ENCODE measurements at regions not wholly inside any gene's neighbourhood (a gene's known extent, or its start where the extent isn't known, plus 50 kb on each side); places are given as distances from the start of the nearest gene placed in this dataset.
A peak's percentile ranks its signal among the peaks of the same experiment; 100 is the strongest.

DNA sequence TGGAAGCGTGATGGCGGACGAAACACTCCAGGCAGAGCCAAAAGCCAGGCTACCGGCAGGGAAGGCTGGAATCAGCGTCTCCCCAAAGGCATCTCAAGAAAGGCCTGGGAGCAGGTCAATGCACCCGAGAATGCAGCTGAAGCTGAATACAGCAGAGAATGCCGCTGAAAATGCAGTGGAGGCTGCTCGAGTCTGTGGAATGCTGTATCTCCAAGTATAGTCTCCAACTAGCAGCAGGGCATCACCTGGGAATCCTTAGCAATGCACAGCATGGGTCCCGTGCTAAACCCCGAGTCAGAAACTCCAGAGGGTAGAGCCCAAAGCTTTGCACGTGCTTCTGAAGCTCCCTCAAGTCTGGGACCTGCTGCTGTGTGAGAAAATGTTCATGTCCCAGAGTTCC, 191.1 kb upstream of the ALKAL2 start:
- POLR2A ChIA-PET: no interaction called here
- CTCF ChIA-PET: no interaction called here
- H3K4me1 Mint-ChIP-seq: no peaks in the 10 kb centered on the region
- H3K36me3 Mint-ChIP-seq (ENCODE audit: low read depth): no peaks in the 10 kb centered on the region
- no peak overlapping the region for H3K4me3 Mint-ChIP-seq
- no peak for DNase-seq
- H3K9me3 Mint-ChIP-seq: peaks cover 3% of the 10 kb centered on the region
- peaks cover 13% of the 10 kb centered on the region for H3K27me3 Mint-ChIP-seq
- no peak overlapping the region for H3K27ac Mint-ChIP-seq

DNA sequence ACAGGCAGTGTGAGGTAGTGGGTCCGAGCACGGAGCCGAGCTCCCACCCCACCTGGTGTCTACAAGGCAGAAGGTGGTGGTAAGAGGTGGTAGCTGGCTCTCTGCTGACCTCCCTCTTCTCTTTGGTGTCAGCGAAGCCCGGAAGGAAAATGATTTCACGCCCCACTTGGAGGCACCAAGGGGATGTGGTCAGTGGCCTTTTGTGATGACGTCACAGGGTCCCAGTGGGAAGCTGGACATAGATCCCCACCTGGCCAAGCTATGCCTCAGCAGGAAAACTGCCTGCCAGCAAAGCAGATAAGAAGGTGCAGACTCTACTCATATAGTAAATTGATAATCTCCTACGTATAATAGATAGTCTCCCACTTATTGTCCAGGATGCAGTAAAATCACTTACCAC, 183.7 kb upstream of the ALKAL2 start:
- Mint-ChIP-seq H3K27ac (no peak overlapping the region), H3K27me3 (peaks cover 23% of the 10 kb centered on the region), H3K4me1 (no peaks in the 10 kb centered on the region), H3K36me3 (ENCODE audit: low read depth) (no peaks in the 10 kb centered on the region), H3K4me3 (no peak overlapping the region), H3K9me3 (peaks cover 5% of the 10 kb centered on the region)
- DNase-seq: no peak
- ChIA-PET POLR2A (no interaction called here), CTCF (interaction anchor here (1.6 kb wide), 1 partner anchor 8 kb away, joined by 3 read pairs; no protein-coding TSS in a partner anchor)

DNA sequence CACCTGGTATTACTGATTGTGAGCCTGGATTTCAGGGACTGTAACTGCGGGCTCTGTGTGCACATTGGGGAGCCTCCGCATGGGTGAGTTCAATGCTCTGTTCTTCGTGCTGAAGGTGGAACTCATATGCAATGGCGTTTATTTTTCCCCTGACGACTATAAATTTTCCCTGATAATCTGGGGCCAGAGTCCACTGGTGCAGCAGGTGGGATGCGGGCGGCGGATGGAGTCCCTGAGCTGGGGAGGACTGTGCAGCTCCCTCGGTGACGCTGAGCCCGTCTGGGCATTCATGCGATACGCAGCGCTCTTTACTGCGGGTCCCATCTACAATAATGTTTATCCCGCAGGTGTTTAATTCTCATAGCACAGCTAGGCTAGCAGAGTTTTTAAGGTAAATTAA, 181.6 kb upstream of the ALKAL2 start:
- Mint-ChIP-seq H3K36me3 (ENCODE audit: low read depth) (no peaks in the 10 kb centered on the region), H3K27ac (no peak overlapping the region), H3K4me1 (no peaks in the 10 kb centered on the region), H3K4me3 (no peak overlapping the region), H3K9me3 (peaks cover 5% of the 10 kb centered on the region), H3K27me3 (peaks cover 27% of the 10 kb centered on the region)
- ChIA-PET POLR2A (no interaction called here), CTCF (no interaction called here)
- DNase-seq: no peak

DNA sequence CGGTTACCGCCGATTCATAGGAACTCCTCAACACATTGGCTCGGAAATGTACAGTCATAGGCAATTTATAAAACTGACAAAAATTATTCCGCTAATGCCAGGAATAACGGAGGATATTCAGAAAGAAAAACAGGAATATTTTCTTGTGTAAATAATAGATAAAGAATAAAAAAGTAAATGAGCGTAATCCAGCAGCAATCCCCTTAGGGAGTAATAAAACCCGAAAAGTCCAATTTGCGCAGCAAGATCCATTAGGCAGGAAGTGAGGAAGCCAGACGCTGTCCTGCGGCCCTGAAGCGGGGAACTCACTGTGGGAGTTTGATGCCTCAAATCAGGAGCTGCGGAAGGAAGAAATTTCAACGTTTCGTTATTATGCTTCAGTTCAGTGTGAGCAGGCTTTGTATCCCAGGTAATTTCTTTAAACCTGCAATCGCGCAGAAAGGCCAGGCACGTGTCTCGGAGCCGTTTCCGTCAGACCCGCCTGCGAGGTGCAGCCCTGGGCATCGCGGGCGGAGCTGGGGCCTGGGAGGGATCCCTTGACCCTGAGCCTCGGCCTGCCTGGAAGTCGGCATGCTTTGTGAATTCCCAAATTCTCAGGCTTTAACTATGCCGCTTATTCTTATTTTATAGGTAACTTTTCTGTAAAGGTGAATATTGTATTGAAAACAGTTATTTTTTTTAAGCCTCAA, 180.9 kb upstream of the ALKAL2 start:
- H3K4me1 Mint-ChIP-seq: no peaks in the 10 kb centered on the region
- POLR2A ChIA-PET: no interaction called here

DNA sequence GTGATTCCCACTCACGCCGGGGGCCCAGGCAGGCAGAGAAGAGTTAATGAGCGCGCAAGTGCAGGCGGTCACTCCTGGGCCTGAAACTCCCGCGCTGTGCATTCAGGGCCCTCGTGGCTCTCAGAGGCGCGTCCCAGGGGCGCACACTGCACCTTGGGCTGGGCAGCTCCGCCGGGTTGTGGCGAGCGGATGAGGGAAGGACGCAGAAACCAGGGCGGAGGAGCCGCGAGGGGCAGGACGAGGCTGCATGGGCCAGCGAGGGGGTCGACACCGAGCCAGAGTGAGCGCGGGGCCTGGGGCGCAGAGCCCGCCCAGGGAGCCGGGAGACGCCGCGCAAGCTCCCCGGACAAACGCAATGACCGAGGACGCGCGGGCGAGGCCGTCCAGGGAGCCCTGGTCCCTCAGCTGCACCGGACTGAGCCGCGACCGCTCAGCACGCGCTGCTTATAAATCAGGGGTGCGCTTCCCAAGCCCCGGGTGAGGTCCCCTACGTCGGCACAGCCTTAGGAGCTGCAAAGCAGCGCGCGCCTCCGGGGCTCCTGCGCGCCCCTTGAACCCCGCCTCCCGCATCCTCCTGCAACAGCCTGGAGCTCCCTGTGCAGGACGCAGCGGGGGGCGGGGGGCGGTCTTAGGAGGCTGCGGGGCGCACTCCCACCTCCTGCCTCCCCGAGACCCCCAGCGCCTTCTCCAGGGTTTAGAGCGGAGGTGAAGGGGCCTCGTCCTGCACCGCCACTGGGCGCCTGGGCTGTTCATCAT, 180.2 kb upstream of the ALKAL2 start:
- CTCF ChIA-PET: no interaction called here
- Mint-ChIP-seq H3K27me3 (peaks cover 29% of the 10 kb centered on the region), H3K4me3 (no peak overlapping the region), H3K9me3 (no peaks in the 10 kb centered on the region), H3K27ac (no peak overlapping the region), H3K36me3 (ENCODE audit: low read depth) (no peaks in the 10 kb centered on the region), H3K4me1 (no peaks in the 10 kb centered on the region)
- POLR2A ChIA-PET: no interaction called here
- no peak for DNase-seq

More for the DNA sequence above, 180.9 kb upstream of the ALKAL2 start:
- Mint-ChIP-seq H3K4me3 (no peak overlapping the region), H3K36me3 (ENCODE audit: low read depth) (no peaks in the 10 kb centered on the region), H3K27me3 (peaks cover 27% of the 10 kb centered on the region), H3K27ac (no peak overlapping the region), H3K9me3 (peaks cover 3% of the 10 kb centered on the region)
- CTCF ChIA-PET: no interaction called here
- no peak for DNase-seq

DNA sequence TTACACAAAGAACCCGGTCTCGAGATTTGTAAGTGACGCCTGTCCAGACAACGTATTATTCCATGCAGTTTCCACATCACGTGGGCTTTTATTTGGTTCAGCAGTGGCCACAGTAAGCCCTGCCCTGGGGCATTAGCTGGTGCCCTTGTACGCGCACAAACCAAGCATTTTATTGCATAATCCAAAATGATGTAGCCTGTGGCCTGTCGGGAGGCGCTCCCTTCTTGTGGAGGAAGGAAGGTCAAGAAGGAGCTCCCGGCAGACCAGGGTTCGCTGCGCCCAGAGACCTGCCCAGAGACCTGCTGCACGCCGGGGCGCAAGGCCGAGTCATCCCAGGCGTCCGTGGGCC, 179.6 kb upstream of the ALKAL2 start:
- no peak for DNase-seq
- ChIA-PET POLR2A (no interaction called here), CTCF (no interaction called here)
- H3K4me1 Mint-ChIP-seq: no peaks in the 10 kb centered on the region
- H3K4me3 Mint-ChIP-seq: no peak overlapping the region
- no peak overlapping the region for H3K27ac Mint-ChIP-seq
- no peaks in the 10 kb centered on the region for H3K9me3 Mint-ChIP-seq
- H3K36me3 Mint-ChIP-seq (ENCODE audit: low read depth): no peaks in the 10 kb centered on the region
- H3K27me3 Mint-ChIP-seq: peaks cover 32% of the 10 kb centered on the region

DNA sequence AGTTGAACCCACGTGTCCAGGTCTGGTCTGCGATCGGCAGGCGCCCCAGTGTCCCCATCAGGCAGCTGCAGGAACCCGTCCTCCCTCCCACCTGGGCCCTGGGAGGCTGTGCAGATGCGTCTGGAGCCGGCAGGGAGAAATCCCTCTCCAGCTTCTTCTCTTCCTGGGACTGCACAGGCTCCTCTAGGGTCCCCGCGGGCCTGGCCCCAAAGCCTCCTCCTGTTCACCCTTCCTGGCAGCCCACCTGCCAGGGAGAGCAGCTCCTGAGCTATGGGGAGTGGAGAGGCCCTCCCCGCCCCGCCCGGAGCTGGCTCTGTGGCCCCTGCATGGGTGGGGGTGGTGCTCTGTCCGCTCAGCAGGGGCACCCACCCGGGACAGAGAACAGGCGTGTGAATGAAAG, 179.2 kb upstream of the ALKAL2 start:
- no peak for DNase-seq
- Mint-ChIP-seq H3K9me3 (no peaks in the 10 kb centered on the region), H3K27me3 (peaks cover 35% of the 10 kb centered on the region), H3K4me3 (no peak overlapping the region), H3K4me1 (no peaks in the 10 kb centered on the region), H3K27ac (no peak overlapping the region), H3K36me3 (ENCODE audit: low read depth) (no peaks in the 10 kb centered on the region)
- ChIA-PET POLR2A (no interaction called here), CTCF (no interaction called here)

DNA sequence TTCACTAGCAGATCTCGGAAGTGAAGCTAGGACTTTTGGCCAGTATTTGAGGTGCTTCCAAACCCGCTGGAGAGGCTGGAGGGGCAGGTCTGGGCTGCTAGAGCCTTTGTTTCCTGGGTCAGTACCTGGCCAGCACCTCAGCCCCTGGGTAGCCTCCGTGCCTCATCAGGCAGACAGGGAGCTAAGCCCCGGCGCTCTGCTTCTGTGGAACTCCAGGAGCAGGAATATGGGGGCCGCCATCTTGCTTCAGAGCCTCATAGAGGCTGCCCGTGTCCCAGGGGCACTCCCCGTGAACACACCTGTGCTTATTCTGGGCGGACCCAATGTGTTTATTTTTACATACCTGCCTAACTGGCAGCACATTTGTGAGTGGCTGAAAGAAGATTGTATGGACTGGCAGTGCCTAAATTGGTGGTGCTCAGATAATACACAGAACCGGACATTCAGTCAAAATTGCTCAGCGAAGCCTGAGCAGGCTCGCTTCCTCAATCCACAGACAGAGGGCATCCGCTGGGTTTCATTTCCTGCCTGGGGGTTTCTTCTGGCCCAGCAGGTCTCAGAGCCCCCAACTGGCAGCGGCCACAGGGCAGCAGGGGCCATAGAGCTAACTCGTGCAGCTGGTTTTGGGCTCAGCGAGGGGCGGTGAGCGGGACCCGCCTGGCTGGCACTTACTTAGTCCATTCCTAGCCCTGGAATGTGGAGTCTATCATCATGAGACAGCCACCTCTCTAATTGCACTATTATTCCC, 176.8 kb upstream of the ALKAL2 start:
- H3K27ac Mint-ChIP-seq: no peak overlapping the region
- peaks cover 42% of the 10 kb centered on the region for H3K27me3 Mint-ChIP-seq

DNA sequence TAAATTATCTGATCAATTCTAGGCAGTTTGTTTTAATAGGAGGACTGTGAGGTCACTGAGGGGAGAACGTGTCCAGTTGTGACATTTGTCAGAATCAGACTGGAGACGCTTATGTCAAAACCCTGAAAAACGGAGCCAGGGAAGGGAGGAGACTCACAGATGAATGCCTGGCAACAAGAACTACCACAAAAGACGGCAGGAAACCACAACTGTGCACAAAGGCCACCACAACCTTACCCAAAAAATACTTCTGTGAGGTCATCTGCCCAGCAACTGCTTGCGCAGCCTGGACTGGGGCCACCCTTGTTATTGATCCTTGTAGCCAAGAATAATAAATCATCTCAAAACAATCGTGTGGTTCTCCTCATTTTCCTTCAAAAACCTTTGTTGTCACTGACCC, 173.0 kb upstream of the ALKAL2 start:
- H3K4me3 Mint-ChIP-seq: no peak overlapping the region
- H3K36me3 Mint-ChIP-seq (ENCODE audit: low read depth): no peaks in the 10 kb centered on the region
- ChIA-PET CTCF (no interaction called here), POLR2A (no interaction called here)
- H3K27ac Mint-ChIP-seq: no peak overlapping the region
- H3K27me3 Mint-ChIP-seq: peaks cover 37% of the 10 kb centered on the region
- no peaks in the 10 kb centered on the region for H3K9me3 Mint-ChIP-seq
- DNase-seq: peak; percentile 73
- peaks cover 27% of the 10 kb centered on the region for H3K4me1 Mint-ChIP-seq

More for the DNA sequence above, 176.8 kb upstream of the ALKAL2 start:
- H3K9me3 Mint-ChIP-seq: no peaks in the 10 kb centered on the region
- ChIA-PET POLR2A (no interaction called here), CTCF (no interaction called here)
- H3K36me3 Mint-ChIP-seq (ENCODE audit: low read depth): no peaks in the 10 kb centered on the region
- peaks cover 20% of the 10 kb centered on the region for H3K4me1 Mint-ChIP-seq
- no peak overlapping the region for H3K4me3 Mint-ChIP-seq
- no peak for DNase-seq

DNA sequence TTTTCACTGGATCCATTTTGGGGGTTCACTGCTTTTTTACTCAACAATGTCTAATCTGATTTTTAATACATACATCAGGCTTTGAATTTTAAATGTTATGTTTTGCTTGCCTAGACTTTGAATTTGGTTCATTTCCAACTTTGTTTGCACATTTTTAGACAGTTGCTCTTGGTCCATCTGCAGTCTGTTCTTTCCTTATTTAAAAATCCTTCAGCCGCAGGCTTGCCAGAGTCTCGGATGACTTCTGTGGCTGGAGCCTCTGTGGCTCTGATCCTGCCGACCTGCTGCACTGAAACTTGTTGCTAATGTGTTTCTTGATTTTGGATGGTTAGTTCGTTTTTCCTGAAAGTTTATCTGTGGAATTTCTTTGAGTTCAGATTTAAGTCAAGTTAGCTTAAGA, 172.0 kb upstream of the ALKAL2 start:
- Mint-ChIP-seq H3K27me3 (peaks cover 33% of the 10 kb centered on the region), H3K9me3 (no peaks in the 10 kb centered on the region), H3K27ac (no peak overlapping the region), H3K4me3 (no peak overlapping the region), H3K36me3 (ENCODE audit: low read depth) (no peaks in the 10 kb centered on the region), H3K4me1 (peaks cover 27% of the 10 kb centered on the region)
- POLR2A ChIA-PET: no interaction called here
- no peak for DNase-seq
- CTCF ChIA-PET: no interaction called here

DNA sequence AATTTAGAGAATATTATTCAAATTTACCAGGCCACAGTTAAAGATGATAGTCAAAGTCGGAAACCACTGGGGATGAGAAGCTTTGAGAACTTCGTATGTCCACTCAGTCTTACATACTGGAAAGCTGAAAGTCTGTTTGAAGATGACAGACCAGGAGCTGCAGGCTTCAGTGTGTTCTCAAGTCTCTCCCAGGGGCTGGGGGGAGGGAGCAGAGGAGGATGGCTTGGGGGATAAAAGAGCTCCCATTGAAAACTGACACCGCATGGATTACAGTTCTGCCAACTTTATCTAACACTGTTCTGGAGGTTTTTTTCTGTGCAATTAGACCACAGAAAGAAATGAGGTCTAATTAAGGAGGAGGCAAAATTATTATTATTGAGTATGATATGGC, 170.5 kb upstream of the ALKAL2 start:
- Mint-ChIP-seq H3K27me3 (peaks cover 30% of the 10 kb centered on the region), H3K4me1 (peaks cover 27% of the 10 kb centered on the region), H3K9me3 (no peaks in the 10 kb centered on the region), H3K4me3 (no peak overlapping the region), H3K27ac (no peak overlapping the region), H3K36me3 (ENCODE audit: low read depth) (no peaks in the 10 kb centered on the region)
- ChIA-PET POLR2A (no interaction called here), CTCF (no interaction called here)
- no peak for DNase-seq

DNA sequence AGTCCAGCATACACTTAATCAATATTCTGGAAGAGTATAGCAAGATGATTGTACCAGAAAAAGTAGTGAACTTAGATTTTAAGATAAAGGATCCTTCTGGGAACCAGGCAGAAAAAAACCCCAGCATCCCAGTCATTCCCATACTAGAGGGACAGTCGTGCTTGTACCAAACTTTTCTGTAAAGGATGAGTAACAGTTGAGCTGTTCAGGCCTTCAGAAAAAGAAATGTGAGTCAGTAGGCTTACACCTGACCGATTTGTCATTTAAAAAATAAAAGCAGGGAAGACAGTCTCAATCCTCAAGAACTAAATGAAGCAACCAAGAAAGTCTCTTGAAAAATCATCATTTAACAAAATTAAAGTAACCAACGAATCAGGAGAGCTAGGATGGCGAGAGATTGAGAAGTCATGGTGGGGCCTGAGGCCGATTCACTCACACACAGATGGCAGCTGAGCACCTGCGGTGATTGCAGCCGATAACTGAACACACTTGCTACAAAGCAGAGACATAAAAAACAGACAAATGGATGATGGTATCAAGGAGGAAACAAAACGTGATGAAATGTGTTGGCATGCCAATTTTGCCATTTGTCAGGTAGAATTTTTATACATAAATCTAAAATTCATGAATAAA, 170.0 kb upstream of the ALKAL2 start:
- H3K27me3 Mint-ChIP-seq: peaks cover 27% of the 10 kb centered on the region
- no peak overlapping the region for H3K27ac Mint-ChIP-seq
- ChIA-PET CTCF (no interaction called here), POLR2A (no interaction called here)
- DNase-seq: no peak
- no peak overlapping the region for H3K4me3 Mint-ChIP-seq
- peaks cover 27% of the 10 kb centered on the region for H3K4me1 Mint-ChIP-seq
- no peaks in the 10 kb centered on the region for H3K9me3 Mint-ChIP-seq
- no peaks in the 10 kb centered on the region for H3K36me3 Mint-ChIP-seq (ENCODE audit: low read depth)

DNA sequence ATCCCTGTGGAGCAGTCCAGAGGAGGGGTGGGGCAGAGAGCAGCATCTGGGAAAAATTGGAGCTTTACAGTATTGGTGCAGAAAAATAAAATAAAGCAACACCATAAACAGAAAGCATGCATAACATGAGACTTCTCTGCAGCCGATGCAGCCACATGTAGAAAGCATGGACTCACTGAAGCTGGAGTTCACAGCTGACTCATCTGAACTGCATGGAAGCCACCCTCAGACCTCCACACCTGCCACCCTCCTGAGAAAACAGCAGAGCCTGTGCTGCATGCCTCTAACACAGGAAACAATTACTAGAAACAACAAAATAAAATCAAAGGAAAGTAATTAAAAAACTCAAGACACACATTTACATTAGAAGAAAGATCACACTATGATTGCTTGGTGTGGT, 169.4 kb upstream of the ALKAL2 start:
- peaks cover 27% of the 10 kb centered on the region for H3K4me1 Mint-ChIP-seq
- H3K27ac Mint-ChIP-seq: no peak overlapping the region
- no peak for DNase-seq
- no peaks in the 10 kb centered on the region for H3K9me3 Mint-ChIP-seq
- ChIA-PET CTCF (no interaction called here), POLR2A (no interaction called here)
- no peaks in the 10 kb centered on the region for H3K36me3 Mint-ChIP-seq (ENCODE audit: low read depth)
- no peak overlapping the region for H3K4me3 Mint-ChIP-seq
- H3K27me3 Mint-ChIP-seq: peaks cover 23% of the 10 kb centered on the region

Measured in activated CD4-positive, alpha-beta memory T cell treated with anti-CD3 and anti-CD28 coated beads, Interleukin-2, amount 10 ng/mL, durations not matched to agents 7 days and 5 days (primary cell).